Peyer's patch (tissue), 4 donors: ENCODE measurements at regions not wholly inside any gene's neighbourhood (a gene's known extent, or its start where the extent isn't known, plus 50 kb on each side); places are given as distances from the start of the nearest gene placed in this dataset.

Experiments
- DNase-seq, 3 donors: peaks; one replicate each; pipeline ENCODE4 v3.0.0-alpha.2; 2017 to 2019
- H3K27ac ChIP-seq, 4 donors: fragments of 200-600 bp; sonication (generic); one replicate each; pipeline ENCODE4 v1.5.1; 2016 to 2019
- H3K27me3 ChIP-seq, 2 donors: fragments of 200-600 bp; sonication (generic); one replicate each; pipeline ENCODE4 v1.5.1; 2019
- H3K36me3 ChIP-seq, 3 donors: fragments of 200-600 bp; sonication (generic); one replicate each; pipeline ENCODE4 v1.5.1; 2016 to 2019
- H3K4me1 ChIP-seq, 4 donors: fragments of 200-600 bp; sonication (generic); one replicate each; pipeline ENCODE4 v1.5.1; 2016 to 2019
- H3K4me3 ChIP-seq, 4 donors: fragments of 200-600 bp; sonication (generic); 1 replicate in 3 of 4; 2 replicates in 1 of 4; pipeline ENCODE4 v1.5.1; 2016 to 2019; ENCODE audit warnings: mild to moderate bottlenecking in 1 of 4
- H3K9me3 ChIP-seq, 4 donors: fragments of 200-600 bp; sonication (generic); one replicate each; pipeline ENCODE4 v1.5.1; 2016 to 2019; ENCODE audit warnings: mild to moderate bottlenecking in 1 of 4
- POLR2A ChIP-seq, 2 donors: fragments of 450-650 bp; IDR thresholded peaks; one replicate each; pipeline ENCODE4 v1.5.1; 2017; ENCODE audit warnings: antibody characterized with exemption in 2 of 2, mild to moderate bottlenecking in 2 of 2, moderate library complexity in 2 of 2
- TF ChIP-seq, protein P1 (sequence below), 6 experiments: fragments of 450-650 bp in 4 of 6; fragments of 200-600 bp in 2 of 6; sonication (generic) in 1 of 6; IDR thresholded peaks; one replicate each; pipeline ENCODE4 v1.5.1; 2017 to 2019; ENCODE audit warnings: antibody characterized with exemption in 6 of 6, mild to moderate bottlenecking in 3 of 6, moderate library complexity in 1 of 6

DNA sequence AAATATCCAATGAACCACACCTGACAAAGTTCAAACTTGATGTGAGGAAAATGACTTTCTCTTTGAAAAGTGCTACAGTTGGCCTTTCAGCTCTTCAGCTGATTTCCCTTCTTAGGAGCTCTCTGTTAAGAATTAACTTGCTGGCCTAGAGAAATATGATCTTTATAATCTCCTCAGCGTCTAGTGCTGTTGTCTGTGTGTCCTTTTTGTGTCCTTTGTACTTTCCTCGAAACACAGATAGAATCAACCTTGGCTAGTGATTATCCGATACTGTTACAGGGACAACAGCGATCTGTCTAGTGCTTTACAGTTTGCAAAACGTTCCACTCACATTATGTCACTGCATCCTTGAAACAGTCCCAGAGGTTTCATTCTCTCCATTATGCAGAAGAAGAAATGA is 162.8 kb upstream of the RMST start:
- Histone ChIP-seq H3K36me3 (no peaks in the 10 kb centered on the region), H3K9me3 (no peaks in the 10 kb centered on the region), H3K27ac (no peak overlapping the region), H3K4me1 (no peaks in the 10 kb centered on the region), H3K4me3 (no peak overlapping the region), H3K27me3 (no peaks in the 10 kb centered on the region)
- TF ChIP-seq, protein P1, sequence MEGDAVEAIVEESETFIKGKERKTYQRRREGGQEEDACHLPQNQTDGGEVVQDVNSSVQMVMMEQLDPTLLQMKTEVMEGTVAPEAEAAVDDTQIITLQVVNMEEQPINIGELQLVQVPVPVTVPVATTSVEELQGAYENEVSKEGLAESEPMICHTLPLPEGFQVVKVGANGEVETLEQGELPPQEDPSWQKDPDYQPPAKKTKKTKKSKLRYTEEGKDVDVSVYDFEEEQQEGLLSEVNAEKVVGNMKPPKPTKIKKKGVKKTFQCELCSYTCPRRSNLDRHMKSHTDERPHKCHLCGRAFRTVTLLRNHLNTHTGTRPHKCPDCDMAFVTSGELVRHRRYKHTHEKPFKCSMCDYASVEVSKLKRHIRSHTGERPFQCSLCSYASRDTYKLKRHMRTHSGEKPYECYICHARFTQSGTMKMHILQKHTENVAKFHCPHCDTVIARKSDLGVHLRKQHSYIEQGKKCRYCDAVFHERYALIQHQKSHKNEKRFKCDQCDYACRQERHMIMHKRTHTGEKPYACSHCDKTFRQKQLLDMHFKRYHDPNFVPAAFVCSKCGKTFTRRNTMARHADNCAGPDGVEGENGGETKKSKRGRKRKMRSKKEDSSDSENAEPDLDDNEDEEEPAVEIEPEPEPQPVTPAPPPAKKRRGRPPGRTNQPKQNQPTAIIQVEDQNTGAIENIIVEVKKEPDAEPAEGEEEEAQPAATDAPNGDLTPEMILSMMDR (IDR thresholded peaks at IDR 0.05): no peak
- no peak for TF ChIP-seq POLR2A (IDR thresholded peaks at IDR 0.05)
- DNase-seq: no peak

DNA sequence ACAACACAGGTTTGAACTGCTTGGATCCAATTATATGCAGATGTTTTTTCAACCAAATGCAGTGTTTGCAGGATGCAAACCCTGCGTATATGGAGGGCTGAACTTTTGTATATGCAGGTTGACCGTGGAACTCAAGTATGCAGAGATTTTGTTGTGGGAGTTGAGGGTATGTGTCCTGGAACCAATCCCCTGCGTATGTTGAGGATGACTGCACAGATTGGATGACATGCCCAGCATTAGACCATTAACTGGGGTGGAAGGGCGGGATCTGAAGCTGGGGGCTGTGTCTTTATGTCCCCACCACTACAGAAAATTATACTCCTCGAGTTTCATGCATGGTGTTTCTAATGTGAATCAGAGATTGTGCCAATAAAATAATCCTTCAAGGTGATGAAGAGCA is 162.2 kb upstream of the RMST start:
- no peaks in the 10 kb centered on the region for H3K4me1 ChIP-seq
- H3K4me3 ChIP-seq: no peak overlapping the region
- no peaks in the 10 kb centered on the region for H3K27me3 ChIP-seq
- H3K27ac ChIP-seq: no peak overlapping the region
- DNase-seq: no peak
- H3K36me3 ChIP-seq: no peaks in the 10 kb centered on the region
- H3K9me3 ChIP-seq: no peaks in the 10 kb centered on the region
- TF ChIP-seq POLR2A (IDR thresholded peaks at IDR 0.05): no peak
- TF ChIP-seq, protein P1 (IDR thresholded peaks at IDR 0.05): no peak

DNA sequence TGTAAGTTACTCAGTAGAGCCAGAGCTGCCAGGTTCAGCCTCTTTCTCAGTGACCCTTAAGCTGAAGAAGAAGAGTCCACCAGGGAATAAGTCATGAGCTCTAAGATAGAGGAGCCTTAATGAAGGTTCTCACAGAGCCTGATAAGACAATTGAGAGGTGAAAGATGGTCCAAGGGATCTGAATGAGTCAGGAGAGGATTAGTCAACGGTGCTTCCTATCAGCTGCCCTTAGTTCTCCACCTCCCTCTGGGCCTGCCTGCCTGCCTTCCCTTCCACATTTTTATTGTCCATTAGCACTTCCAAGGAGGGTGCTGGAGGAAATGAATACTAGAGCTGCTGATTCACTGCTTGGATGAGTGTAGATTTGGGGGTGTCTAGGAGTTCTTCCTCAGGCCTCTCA is 161.7 kb upstream of the RMST start:
- H3K27ac ChIP-seq: no peak overlapping the region
- H3K4me1 ChIP-seq: peaks cover 0 to 4% (median 0%) of the 10 kb centered on the region in 4 donors
- DNase-seq: no peak
- H3K27me3 ChIP-seq: no peaks in the 10 kb centered on the region
- H3K36me3 ChIP-seq: no peaks in the 10 kb centered on the region
- no peak overlapping the region for H3K4me3 ChIP-seq
- TF ChIP-seq, protein P1 (IDR thresholded peaks at IDR 0.05): no peak
- no peak for TF ChIP-seq POLR2A (IDR thresholded peaks at IDR 0.05)
- H3K9me3 ChIP-seq: no peaks in the 10 kb centered on the region

DNA sequence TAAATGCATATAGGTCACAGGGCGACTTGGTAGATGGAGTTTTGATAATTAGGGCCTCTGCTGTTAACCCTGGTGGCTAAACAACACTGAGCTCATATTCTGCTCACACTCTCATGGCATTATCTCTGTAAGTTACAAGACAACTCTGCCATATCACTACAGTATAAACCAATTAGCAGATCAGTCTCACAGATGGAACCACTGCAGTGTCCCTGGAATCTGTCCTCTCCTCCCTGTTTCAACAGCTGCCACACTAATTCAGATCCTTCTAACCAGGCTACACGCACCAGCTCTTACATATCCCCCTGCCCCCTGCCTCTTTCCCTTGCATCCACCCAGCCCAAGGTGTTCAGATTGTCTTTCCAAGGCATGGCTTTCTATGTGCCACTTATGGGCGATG is 161.0 kb upstream of the RMST start:
- no peaks in the 10 kb centered on the region for H3K36me3 ChIP-seq
- TF ChIP-seq, protein P1 (IDR thresholded peaks at IDR 0.05): no peak
- TF ChIP-seq POLR2A (IDR thresholded peaks at IDR 0.05): no peak
- peaks cover 0 to 6% (median 0%) of the 10 kb centered on the region in 4 donors for H3K4me1 ChIP-seq
- H3K27ac ChIP-seq: no peak overlapping the region
- no peaks in the 10 kb centered on the region for H3K9me3 ChIP-seq
- no peak for DNase-seq
- no peak overlapping the region for H3K4me3 ChIP-seq
- no peaks in the 10 kb centered on the region for H3K27me3 ChIP-seq

DNA sequence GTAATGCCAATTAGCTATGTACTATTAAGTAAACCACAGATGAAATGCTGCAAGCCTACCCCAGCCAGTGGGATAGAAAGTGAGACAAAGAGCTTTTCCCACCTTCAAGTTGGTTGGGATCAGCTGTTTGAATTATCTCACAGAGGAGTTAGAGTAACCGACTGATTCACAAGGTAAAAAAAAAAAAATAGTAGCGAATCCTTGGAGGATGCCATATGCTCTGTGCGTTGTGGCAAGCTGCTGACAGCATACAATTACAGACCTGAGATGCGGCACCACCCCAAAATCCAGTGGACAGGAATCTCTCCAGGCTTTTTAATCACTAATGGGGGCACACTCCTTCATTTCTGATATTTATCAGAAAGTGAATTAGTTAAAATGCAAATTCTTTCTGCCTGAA is 157.0 kb upstream of the RMST start:
- H3K27ac ChIP-seq: no peak overlapping the region
- H3K27me3 ChIP-seq: no peaks in the 10 kb centered on the region
- H3K36me3 ChIP-seq: no peaks in the 10 kb centered on the region
- H3K9me3 ChIP-seq: no peaks in the 10 kb centered on the region
- TF ChIP-seq POLR2A (IDR thresholded peaks at IDR 0.05): no peak
- TF ChIP-seq, protein P1 (IDR thresholded peaks at IDR 0.05): no peak
- no peak for DNase-seq
- H3K4me1 ChIP-seq: peaks cover 0 to 6% (median 0%) of the 10 kb centered on the region in 4 donors
- H3K4me3 ChIP-seq: no peak overlapping the region

DNA sequence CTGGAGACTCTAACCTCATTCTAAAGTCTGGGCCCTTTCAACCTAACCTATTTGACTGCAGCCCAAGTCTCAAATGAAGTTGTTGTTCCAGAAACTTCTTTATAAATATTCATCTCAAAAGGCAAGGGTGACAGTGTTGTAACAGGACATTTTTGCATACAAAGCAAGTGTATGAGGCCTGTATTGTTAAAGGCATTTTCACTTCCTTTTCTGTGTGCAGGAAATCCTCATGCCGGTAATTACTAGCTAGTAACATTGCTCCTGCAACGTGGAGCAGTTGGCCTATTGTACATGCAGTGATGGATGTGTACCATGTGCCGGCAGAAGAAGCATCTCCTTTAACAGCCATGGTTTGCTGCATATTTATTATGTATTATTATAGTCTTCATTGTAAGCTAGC is 156.5 kb upstream of the RMST start:
- no peaks in the 10 kb centered on the region for H3K36me3 ChIP-seq
- peak in 1 of 3 donors; percentile 46 for DNase-seq
- TF ChIP-seq, protein P1 (IDR thresholded peaks at IDR 0.05): no peak
- no peak for TF ChIP-seq POLR2A (IDR thresholded peaks at IDR 0.05)
- no peaks in the 10 kb centered on the region for H3K9me3 ChIP-seq
- H3K27ac ChIP-seq: no peak overlapping the region
- peaks cover 0 to 6% (median 0%) of the 10 kb centered on the region in 4 donors for H3K4me1 ChIP-seq
- no peaks in the 10 kb centered on the region for H3K27me3 ChIP-seq
- H3K4me3 ChIP-seq: no peak overlapping the region
